ENCODE measurements at regions not wholly inside any gene's neighbourhood (a gene's known extent, or its start where the extent isn't known, plus 50 kb on each side); places are given as distances from the start of the nearest gene placed in this dataset.

GRCh38 chr7:30225863-30226613 is 58.4 kb upstream of the ZNRF2 start:
- TF ChIP-seq CTCF (IDR thresholded peaks at IDR 0.05; ENCODE audit: insufficient read depth, missing control alignments) = no peak
- no peak for FAIRE-seq
- no peak for DNase-seq (ENCODE audit: insufficient read length, low spot score)

GRCh38 chr7:30226614-30227268 is 57.7 kb upstream of the ZNRF2 start:
- peak; percentile 4 for TF ChIP-seq CTCF (IDR thresholded peaks at IDR 0.05; ENCODE audit: insufficient read depth, missing control alignments)
- DNase-seq (ENCODE audit: insufficient read length, low spot score) (no peak), FAIRE-seq (no peak)

- no peak for DNase-seq (ENCODE audit: insufficient read length, low spot score)
- no peak for TF ChIP-seq CTCF (IDR thresholded peaks at IDR 0.05; ENCODE audit: insufficient read depth, missing control alignments)
- FAIRE-seq = no peak
These were observed 53.1 kb upstream of the ZNRF2 start for GRCh38 chr7:30231271-30231670.

GRCh38 chr7:30232391-30232790 is 52.0 kb upstream of the ZNRF2 start:
- no peak for DNase-seq (ENCODE audit: insufficient read length, low spot score)
- FAIRE-seq = no peak
- TF ChIP-seq CTCF (IDR thresholded peaks at IDR 0.05; ENCODE audit: insufficient read depth, missing control alignments) = no peak
